NB4 (cell line): ENCODE measurements at regions not wholly inside any gene's neighbourhood (a gene's known extent, or its start where the extent isn't known, plus 50 kb on each side); places are given as distances from the start of the nearest gene placed in this dataset.

Experiments
- CTCF ChIP-seq: IDR thresholded peaks from one replicate; pipeline ENCODE4 v1.5.1; 2012; ENCODE audit warnings: low read depth, low read length
- MAX ChIP-seq: IDR thresholded peaks from 2 replicates; pipeline ENCODE4 v1.6.1; 2011; ENCODE audit warnings: low read depth, low read length

- TF ChIP-seq CTCF (no peak), MAX (no peak)
Observed at GRCh38 chr5:4124221-4124970, 528.8 kb downstream of the IRX1 start.
